Erythroblast (primary cell): ENCODE measurements at regions not wholly inside any gene's neighbourhood (a gene's known extent, or its start where the extent isn't known, plus 50 kb on each side); places are given as distances from the start of the nearest gene placed in this dataset.

Experiments
- GATA1 ChIP-seq: IDR thresholded peaks from 2 replicates; pipeline ENCODE4 v1.6.1; 2011; ENCODE audit warnings: low read depth, mild to moderate bottlenecking, control low read depth, low read length, moderate library complexity
- POLR2A ChIP-seq: IDR thresholded peaks from 2 replicates; pipeline ENCODE4 v1.6.1; 2011; ENCODE audit warnings: mild to moderate bottlenecking, low read length

- TF ChIP-seq POLR2A, result no peak
- TF ChIP-seq GATA1, result no peak
Measured at GRCh38 chr7:66474441-66474840, 154.2 kb upstream of the KCTD7 start.
